HG02885 (cell line): ENCODE measurements at regions not wholly inside any gene's neighbourhood (a gene's known extent, or its start where the extent isn't known, plus 50 kb on each side); places are given as distances from the start of the nearest gene placed in this dataset.
A peak's percentile ranks its signal among the peaks of the same experiment; 100 is the strongest.
"Not testable (repeated sequence)": the region's sequence is repeated elsewhere in the genome, so short reads cannot be mapped to it uniquely, and the experiment has no call there.

Experiments
- ATAC-seq: cut with Tn5 transposase; IDR thresholded peaks from one replicate; pipeline ENCODE4 v1.9.1; 2021; ENCODE audit warnings: mild to moderate bottlenecking; ENCODE audit not compliant: unreplicated experiment, poor library complexity

GRCh38 chr10:25849988-25850387, 84.0 kb upstream of the MYO3A start:
- ATAC-seq = no peak

- no peak for ATAC-seq
These were observed 82.5 kb upstream of the MYO3A start for GRCh38 chr10:25851548-25851947.

GRCh38 chr10:25852364-25852941, 81.6 kb upstream of the MYO3A start:
- ATAC-seq = no peak

- no peak for ATAC-seq
These were observed 76.0 kb upstream of the MYO3A start for GRCh38 chr10:25858076-25858475.

- ATAC-seq = no peak
These were observed 68.8 kb upstream of the MYO3A start for GRCh38 chr10:25865267-25865666.

GRCh38 chr10:25867321-25867720, 66.7 kb upstream of the MYO3A start:
- ATAC-seq = no peak

- no peak for ATAC-seq
These were observed 64.9 kb upstream of the MYO3A start for GRCh38 chr10:25869067-25869591.

GRCh38 chr10:25869609-25870008, 64.4 kb upstream of the MYO3A start:
- no peak for ATAC-seq

GRCh38 chr10:25874402-25874801, 59.6 kb upstream of the MYO3A start:
- not testable (repeated sequence) for ATAC-seq

- ATAC-seq = peak; percentile 98
These were observed 58.4 kb upstream of the MYO3A start for GRCh38 chr10:25875556-25876165.

GRCh38 chr10:25877296-25877695, 56.7 kb upstream of the MYO3A start:
- no peak for ATAC-seq
